NCI-H1436 treated with DMSO at 0.1 percent for 48 hours (cell line): ENCODE measurements at regions not wholly inside any gene's neighbourhood (a gene's known extent, or its start where the extent isn't known, plus 50 kb on each side); places are given as distances from the start of the nearest gene placed in this dataset.

Experiments
- DNase-seq: peaks from one replicate; lab custom pipeline; 2025; lab: John Stamatoyannopoulos, UW

DNA sequence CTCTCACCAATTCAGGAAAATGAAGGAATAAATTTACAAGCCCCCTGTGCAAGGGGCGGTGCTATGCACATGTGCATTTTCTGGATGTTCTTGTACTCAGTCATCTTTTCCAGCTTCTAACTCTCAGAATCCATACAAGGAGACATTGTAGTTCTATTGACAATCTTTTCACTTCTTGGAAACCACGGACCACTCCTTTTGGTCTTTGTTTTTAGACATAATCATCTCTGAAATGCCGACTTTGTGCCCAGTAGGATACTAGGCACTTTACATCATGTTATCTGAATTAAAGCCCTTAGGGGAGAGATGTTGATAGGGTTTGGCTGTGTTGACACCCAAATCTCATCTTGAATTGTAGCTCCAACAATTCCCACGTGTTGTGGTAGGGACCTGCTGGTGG is 322.6 kb upstream of the WWC1 start:
- no peak for DNase-seq

DNA sequence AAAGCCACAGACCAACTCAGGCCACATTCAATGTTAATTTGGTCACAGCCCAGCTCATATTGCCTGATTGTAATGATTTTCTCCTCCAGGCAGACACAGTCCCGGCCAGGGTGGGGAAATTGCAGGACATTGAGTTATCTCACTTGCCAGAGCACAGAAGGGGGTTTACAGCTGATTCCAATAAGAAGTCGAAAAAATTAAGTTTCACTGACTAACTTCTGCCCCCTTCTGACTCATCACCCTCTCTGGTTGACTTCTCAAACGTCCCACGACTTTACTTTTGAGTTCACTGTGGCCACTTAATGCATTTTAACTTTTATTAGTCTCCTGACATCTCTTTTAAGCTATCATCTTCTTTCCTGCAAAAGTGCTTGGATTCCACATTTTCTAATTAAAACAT is 321.4 kb upstream of the WWC1 start:
- no peak for DNase-seq

- no peak for DNase-seq
Measured at GRCh38 chr5:167971706-167972105, 319.7 kb upstream of the WWC1 start.

DNA sequence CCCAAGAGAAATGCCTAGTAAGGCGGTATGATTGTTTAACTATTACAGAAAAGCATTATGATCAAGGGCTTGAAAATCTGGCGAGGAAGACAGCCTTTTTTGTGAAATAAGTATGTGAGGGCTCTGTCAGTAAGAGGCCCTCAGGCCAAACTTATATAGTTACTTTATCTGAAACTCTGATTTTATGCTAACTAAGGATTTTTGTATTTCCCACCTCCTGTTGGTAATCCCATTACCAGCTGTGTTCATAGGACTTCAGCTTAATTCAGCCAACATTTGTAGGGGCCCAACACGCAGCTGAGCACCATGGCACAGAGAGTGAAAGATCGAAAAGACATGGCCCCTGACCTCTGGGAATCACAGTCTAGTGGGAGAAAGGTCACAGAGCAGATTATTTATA is 318.3 kb upstream of the WWC1 start:
- no peak for DNase-seq

GRCh38 chr5:167984951-167985350 is 306.5 kb upstream of the WWC1 start:
- no peak for DNase-seq

DNA sequence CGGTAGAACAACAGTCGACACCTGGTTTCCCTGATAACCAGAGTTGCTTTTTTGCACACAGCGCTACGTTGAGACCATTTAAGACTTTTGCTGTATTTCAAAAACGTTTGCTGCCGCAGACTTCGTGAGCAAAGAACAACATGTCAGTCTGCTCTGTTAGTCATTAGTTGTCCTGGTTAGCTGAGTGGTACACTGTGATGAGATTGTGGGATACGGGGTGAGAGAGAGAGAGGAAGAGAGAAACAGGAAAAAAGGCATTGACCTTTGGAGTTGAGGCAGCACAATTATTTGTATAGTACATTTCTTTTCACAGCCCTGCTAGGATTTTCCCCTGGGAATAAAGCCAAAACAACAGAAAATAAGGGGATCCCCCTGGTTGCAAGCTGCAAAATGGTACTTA is 306.1 kb upstream of the WWC1 start:
- no peak for DNase-seq

DNA sequence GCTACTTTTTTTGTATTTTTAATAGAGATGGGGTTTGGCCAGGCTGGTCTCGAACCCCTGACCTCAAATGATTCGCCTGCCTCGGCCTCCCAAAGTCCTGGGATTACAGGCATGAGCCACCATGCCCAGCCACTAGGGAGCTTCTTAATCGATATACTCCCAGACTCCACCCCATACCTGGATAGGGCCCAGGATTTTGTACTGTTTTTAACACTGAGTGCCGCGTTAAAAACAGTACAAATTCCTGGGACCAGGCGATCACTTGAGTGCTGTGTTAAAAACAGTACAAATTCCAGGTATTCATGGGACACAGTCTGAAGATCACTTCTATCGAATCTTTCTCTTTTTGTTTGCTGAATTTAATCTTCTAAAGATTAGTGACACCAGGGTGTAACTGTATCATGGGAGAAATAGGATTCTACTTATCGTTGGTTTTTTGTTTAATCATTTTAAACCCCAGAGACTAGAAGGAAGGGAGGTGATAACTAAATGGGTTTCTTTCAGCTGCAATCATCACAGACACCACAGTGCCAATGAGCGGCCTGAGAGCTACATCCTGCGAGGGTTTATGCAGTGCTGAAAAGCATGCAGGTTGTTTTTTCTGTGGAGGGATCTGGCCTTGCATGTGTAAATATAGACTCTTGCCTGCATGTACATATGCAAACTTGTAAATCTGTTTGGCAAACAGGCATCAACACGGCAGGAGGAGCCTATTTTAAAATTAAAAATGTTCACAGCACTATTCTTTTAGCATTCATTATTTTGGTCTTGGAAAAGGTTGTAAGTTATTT is 303.8 kb upstream of the WWC1 start:
- DNase-seq = no peak

- DNase-seq = no peak
Measured at GRCh38 chr5:167992868-167993267, 298.6 kb upstream of the WWC1 start.

DNA sequence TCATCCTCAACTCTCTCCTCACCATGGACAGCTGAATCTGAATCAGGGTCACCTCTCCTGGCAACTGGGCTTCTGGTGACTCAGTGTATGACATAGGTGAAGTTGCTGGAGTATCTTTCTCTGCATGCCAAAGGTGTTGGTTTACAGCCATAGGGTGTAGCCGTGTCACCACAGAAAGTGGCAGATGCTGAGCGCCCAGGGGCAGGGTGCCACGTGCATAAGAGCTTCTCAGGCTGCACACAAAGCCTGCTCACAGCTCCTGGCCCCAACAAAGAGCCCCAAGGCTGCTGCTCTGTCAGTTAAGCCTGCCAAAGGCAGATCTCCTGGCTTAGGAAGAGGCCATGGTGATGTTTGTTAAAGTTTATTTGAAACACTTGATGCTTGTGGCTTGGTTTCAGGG is 297.7 kb upstream of the WWC1 start:
- DNase-seq = no peak

DNA sequence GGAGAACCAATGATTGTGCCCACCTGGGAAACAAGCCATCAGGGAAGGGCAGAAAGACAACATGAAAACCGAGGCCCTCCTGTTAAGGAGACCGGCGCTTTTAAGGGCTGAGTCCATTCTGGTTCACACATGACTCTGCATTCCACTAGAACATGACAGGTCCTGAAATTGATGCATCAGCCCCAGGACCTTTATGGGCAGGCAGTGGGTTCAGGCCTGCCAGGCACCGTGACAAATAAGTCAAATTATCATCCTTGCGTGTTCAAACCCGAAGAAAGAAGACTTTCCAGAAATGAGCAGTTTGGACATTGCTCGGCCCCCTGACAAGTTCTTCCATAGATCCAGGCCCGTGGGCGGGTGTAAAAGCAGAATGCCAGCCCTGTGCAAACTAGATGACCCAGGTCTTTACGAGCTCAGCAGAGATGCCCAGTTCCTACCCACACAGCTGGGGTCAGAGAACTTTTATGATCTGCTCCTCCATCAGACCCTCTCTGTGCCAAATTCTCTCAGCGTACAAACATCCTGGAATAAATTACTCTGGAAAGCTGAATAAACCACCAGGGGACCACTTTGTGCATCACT is 295.5 kb upstream of the WWC1 start:
- no peak for DNase-seq

GRCh38 chr5:167998148-167998767 is 293.2 kb upstream of the WWC1 start:
- no peak for DNase-seq

- no peak for DNase-seq
Measured at GRCh38 chr5:167999182-167999581, 292.3 kb upstream of the WWC1 start.

GRCh38 chr5:168001318-168001717 is 290.1 kb upstream of the WWC1 start:
- DNase-seq = no peak

DNA sequence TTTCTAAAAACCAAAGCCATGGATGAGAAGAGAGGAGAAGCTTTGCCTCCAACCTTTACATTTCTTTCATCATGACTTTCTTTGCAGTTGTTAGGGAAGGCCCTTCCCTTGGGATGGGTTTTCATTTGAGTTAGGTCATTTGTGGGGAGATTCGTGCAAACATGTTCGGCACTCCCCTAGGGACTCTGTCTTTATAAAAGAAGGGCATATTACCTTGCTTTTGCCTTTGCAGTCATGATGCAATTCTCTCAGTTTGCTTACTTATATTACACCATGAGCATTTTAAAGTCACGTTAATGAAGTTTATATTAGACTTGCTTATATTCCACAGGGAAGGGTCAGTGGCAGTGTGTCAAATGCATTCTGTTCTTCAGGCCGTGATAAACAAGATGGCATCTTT is 289.3 kb upstream of the WWC1 start:
- DNase-seq = no peak

- DNase-seq = no peak
Measured at GRCh38 chr5:168005093-168005492, 286.4 kb upstream of the WWC1 start.

DNA sequence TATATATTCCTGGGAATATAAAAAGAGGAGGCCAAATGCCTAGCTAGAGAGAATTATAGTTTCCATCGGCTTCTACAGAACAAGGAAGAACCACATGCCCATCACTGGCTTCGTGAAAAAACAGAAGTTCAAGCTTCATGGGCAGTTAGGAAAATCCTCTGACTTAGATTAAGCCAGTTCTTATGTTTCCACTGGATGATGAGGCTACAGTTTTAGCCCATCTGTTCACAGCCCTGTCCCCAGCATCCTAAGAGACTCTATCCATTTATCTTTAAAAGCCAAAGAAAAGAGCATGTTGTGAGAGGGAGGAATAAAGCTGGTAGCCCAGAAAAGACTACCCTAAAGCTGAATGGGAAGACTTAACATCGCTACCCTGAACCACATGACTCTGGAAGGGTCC is 285.5 kb upstream of the WWC1 start:
- no peak for DNase-seq

- no peak for DNase-seq
Measured at GRCh38 chr5:168006456-168007130, 284.9 kb upstream of the WWC1 start.

DNA sequence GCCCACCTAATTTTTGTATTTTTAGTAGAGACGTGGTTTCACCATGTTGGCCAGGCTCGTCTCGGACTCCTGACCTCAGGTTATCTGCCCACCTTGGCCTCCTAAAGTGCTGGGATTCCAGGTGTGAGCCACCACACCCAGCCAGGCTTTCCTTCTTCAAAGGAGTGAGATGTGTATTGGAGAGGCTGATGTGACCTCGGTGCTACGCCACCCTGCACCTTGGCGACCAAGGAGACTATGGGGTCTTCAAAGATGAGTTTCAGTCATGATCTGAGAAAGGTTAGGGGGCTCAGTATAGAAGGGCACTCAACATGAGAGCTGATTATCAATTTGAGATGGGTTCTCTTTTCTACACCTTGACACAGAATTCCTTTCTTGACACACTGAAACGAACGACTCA is 284.2 kb upstream of the WWC1 start:
- DNase-seq = no peak

- no peak for DNase-seq
Measured at GRCh38 chr5:168008555-168008954, 282.9 kb upstream of the WWC1 start.

DNA sequence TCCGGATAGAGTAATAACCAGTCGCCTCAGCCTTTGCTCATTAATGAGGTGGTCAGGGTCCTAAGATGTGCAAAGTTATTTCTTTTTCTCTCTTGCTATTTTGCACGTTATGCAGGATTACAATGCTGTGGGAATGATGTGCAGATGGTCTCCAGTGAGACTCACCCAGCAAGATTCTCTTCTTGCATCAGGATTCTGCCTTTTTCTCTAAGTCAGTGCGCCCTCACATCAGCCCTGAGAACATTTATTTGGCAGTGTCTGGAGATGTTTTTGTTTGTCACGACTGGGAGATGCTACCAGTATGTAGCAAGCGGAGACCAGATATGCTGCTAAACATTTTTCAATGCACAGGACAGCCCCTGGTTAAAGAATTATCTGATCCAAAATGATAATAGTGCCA is 280.3 kb upstream of the WWC1 start:
- DNase-seq = no peak

DNA sequence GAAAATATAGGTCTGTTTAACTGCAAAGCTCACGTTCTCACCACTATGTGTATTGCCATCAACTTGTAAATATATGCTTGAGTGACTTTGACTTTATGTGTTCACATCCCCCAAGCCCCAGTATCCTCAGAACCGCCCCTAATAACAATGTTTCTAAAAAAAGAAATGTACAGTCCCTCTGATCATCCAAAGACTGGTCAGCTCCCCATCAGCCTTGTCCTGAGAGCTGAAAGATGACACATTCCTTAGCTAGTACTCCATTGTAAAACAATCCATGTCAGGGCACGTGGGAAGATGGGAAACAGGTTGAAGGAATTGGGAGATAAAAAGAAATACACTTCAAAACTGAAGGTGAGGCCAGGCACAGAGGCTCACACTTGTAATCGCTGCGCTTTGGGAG is 279.4 kb upstream of the WWC1 start:
- DNase-seq = no peak

GRCh38 chr5:168013546-168013945 is 277.9 kb upstream of the WWC1 start:
- no peak for DNase-seq
